ENCODE measurements at regions not wholly inside any gene's neighbourhood (a gene's known extent, or its start where the extent isn't known, plus 50 kb on each side); places are given as distances from the start of the nearest gene placed in this dataset.
A peak's percentile ranks its signal among the peaks of the same experiment; 100 is the strongest.

GRCh38 chr9:105103776-105104175 is 140.7 kb upstream of the SLC44A1 start:
- Mint-ChIP-seq H3K36me3 (ENCODE audit: low read depth) (no peaks in the 10 kb centered on the region), H3K27me3 (ENCODE audit: low read depth, poor library complexity) (peaks cover 6% of the 10 kb centered on the region), H3K9me3 (no peaks in the 10 kb centered on the region), H3K4me3 (no peak overlapping the region), H3K4me1 (no peaks in the 10 kb centered on the region), H3K27ac (no peak overlapping the region)
- no peak for DNase-seq
- TF ChIP-seq CTCF (IDR thresholded peaks at IDR 0.05) = no peak

- DNase-seq = no peak
- no peak overlapping the region for H3K4me3 Mint-ChIP-seq
- no peaks in the 10 kb centered on the region for H3K9me3 Mint-ChIP-seq
- TF ChIP-seq CTCF (IDR thresholded peaks at IDR 0.05) = no peak
- H3K36me3 Mint-ChIP-seq (ENCODE audit: low read depth) = no peaks in the 10 kb centered on the region
- no peak overlapping the region for H3K27ac Mint-ChIP-seq
- H3K4me1 Mint-ChIP-seq = peaks cover 68% of the 10 kb centered on the region
- no peaks in the 10 kb centered on the region for H3K27me3 Mint-ChIP-seq (ENCODE audit: low read depth, poor library complexity)
Observed at GRCh38 chr9:105114318-105114717, 130.1 kb upstream of the SLC44A1 start.

GRCh38 chr9:105114964-105115728 is 129.3 kb upstream of the SLC44A1 start:
- no peak for DNase-seq
- no peak overlapping the region for H3K4me3 Mint-ChIP-seq
- TF ChIP-seq CTCF (IDR thresholded peaks at IDR 0.05) = no peak
- no peaks in the 10 kb centered on the region for H3K36me3 Mint-ChIP-seq (ENCODE audit: low read depth)
- H3K27ac Mint-ChIP-seq = peak overlapping the region; percentile 98
- no peaks in the 10 kb centered on the region for H3K9me3 Mint-ChIP-seq
- peaks cover 63% of the 10 kb centered on the region for H3K4me1 Mint-ChIP-seq
- H3K27me3 Mint-ChIP-seq (ENCODE audit: low read depth, poor library complexity) = no peaks in the 10 kb centered on the region

- H3K27me3 Mint-ChIP-seq (ENCODE audit: low read depth, poor library complexity) = no peaks in the 10 kb centered on the region
- H3K4me1 Mint-ChIP-seq = peaks cover 61% of the 10 kb centered on the region
- peak overlapping the region; percentile 98 for H3K27ac Mint-ChIP-seq
- no peak for TF ChIP-seq CTCF (IDR thresholded peaks at IDR 0.05)
- peak; percentile 29 for DNase-seq
- no peaks in the 10 kb centered on the region for H3K36me3 Mint-ChIP-seq (ENCODE audit: low read depth)
- H3K9me3 Mint-ChIP-seq = peaks cover 6% of the 10 kb centered on the region
- H3K4me3 Mint-ChIP-seq = peak overlapping the region; percentile 57
Observed at GRCh38 chr9:105116052-105116868, 128.2 kb upstream of the SLC44A1 start.

GRCh38 chr9:105117234-105117633 is 127.2 kb upstream of the SLC44A1 start:
- H3K4me3 Mint-ChIP-seq = no peak overlapping the region
- peak overlapping the region; percentile 69 for H3K27ac Mint-ChIP-seq
- H3K27me3 Mint-ChIP-seq (ENCODE audit: low read depth, poor library complexity) = no peaks in the 10 kb centered on the region

More at GRCh38 chr9:105117234-105117633, 127.2 kb upstream of the SLC44A1 start:
- no peak for TF ChIP-seq CTCF (IDR thresholded peaks at IDR 0.05)
- Mint-ChIP-seq H3K4me1 (peaks cover 59% of the 10 kb centered on the region), H3K36me3 (ENCODE audit: low read depth) (peaks cover 4% of the 10 kb centered on the region), H3K9me3 (peaks cover 15% of the 10 kb centered on the region)
- DNase-seq = no peak
